ENCODE measurements at regions not wholly inside any gene's neighbourhood (a gene's known extent, or its start where the extent isn't known, plus 50 kb on each side); places are given as distances from the start of the nearest gene placed in this dataset.

DNA sequence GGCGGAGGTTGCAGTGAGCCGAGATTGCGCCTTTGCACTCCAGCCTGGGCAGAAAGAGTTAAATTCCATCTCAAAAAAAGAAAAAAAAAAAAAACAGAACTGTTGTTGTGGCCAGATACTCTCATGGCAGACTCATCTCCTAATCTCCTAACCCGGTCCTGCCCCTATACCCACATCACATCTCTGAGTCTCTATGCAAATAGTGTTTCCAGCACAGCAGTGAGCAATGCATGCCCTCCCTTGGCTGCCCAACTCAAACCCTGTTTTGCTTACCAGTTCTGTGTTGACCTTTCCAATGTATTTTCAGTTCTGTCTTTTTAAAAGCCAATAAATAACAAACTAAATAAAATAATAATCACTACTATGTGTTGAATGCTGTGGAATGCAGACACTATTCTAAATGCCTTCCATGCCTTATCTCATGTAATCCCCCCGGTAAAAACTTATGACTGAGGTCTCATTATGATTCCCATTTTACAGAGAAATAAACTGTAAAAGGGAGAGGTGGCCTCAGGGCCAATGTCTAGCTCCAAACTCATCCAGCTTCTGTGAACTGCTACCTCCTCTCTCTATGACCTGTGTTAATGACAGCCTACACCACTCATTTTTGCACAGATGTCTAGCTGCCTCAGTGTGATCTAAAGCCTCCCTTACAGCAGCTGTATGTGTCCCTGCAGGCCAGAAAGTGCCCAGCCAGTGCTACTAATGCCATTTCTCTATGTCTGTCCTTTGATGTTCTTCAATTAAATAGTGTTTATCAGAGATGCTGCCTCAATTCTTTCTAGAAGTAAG lies 289.8 kb downstream of the HS3ST3B1 start:
- no peak for TF ChIP-seq CTCF (IDR thresholded peaks at IDR 0.05; ENCODE audit: low read length)
- TF ChIP-seq EZH2phosphoT487 (IDR thresholded peaks at IDR 0.05; ENCODE audit: low read length), result no peak
